Trophoblast cell (in vitro differentiated cells and primary cell): ENCODE measurements at regions not wholly inside any gene's neighbourhood (a gene's known extent, or its start where the extent isn't known, plus 50 kb on each side); places are given as distances from the start of the nearest gene placed in this dataset.

Experiments used
- DNase-seq, 2 donors: peaks; one replicate each; pipeline ENCODE4 v3.0.0-alpha.2; 2016
- H2AFZ ChIP-seq: 2 replicates; pipeline ENCODE4 v1.6.1; 2013; ENCODE audit warnings: low read length, moderate library complexity, mild to moderate bottlenecking; ENCODE audit not compliant: insufficient read depth, poor library complexity
- H2AK5ac ChIP-seq: 2 replicates; pipeline ENCODE4 v1.6.1; 2013; ENCODE audit warnings: mild to moderate bottlenecking, low read length
- H2BK120ac ChIP-seq: 2 replicates; pipeline ENCODE4 v1.6.1; 2013; ENCODE audit warnings: low read length, mild to moderate bottlenecking, moderate library complexity; ENCODE audit not compliant: insufficient read depth, poor library complexity
- H2BK12ac ChIP-seq: 2 replicates; pipeline ENCODE4 v1.6.1; 2013; ENCODE audit warnings: mild to moderate bottlenecking, low read length, moderate library complexity
- H2BK5ac ChIP-seq: 2 replicates; pipeline ENCODE4 v1.6.1; 2013; ENCODE audit warnings: low read length, low read depth, moderate library complexity, mild to moderate bottlenecking; ENCODE audit not compliant: poor library complexity
- H3K14ac ChIP-seq: 2 replicates; pipeline ENCODE4 v1.6.1; 2013; ENCODE audit warnings: mild to moderate bottlenecking, low read length
- H3K18ac ChIP-seq: 2 replicates; pipeline ENCODE4 v1.6.1; 2013; ENCODE audit warnings: mild to moderate bottlenecking, low read length
- H3K23ac ChIP-seq: 2 replicates; pipeline ENCODE4 v1.6.1; 2013; ENCODE audit warnings: low read length
- H3K27ac ChIP-seq: 2 replicates; pipeline ENCODE4 v1.5.1; 2013; ENCODE audit warnings: low read depth, mild to moderate bottlenecking, inconsistent platforms, low read length, moderate library complexity
- H3K27me3 ChIP-seq: 2 replicates; pipeline ENCODE4 v1.6.1; 2013; ENCODE audit warnings: inconsistent platforms, mild to moderate bottlenecking, low read length, moderate library complexity; ENCODE audit not compliant: insufficient read depth
- H3K36me3 ChIP-seq, 2 experiments: 1 replicate in 1 of 2; 2 replicates in 1 of 2; pipeline ENCODE4 v1.6.1; 2013; ENCODE audit warnings: low read length in 2 of 2, mild to moderate bottlenecking in 2 of 2, moderate library complexity in 1 of 2; ENCODE audit not compliant: insufficient read depth in 2 of 2, control insufficient read depth in 1 of 2
- H3K4ac ChIP-seq: 2 replicates; pipeline ENCODE4 v1.6.1; 2013; ENCODE audit warnings: low read depth, mild to moderate bottlenecking, low read length, moderate library complexity
- H3K4me1 ChIP-seq, 2 experiments: 1 replicate in 1 of 2; 2 replicates in 1 of 2; pipeline ENCODE4 v1.6.1; 2013; ENCODE audit warnings: low read length in 2 of 2, mild to moderate bottlenecking in 2 of 2, moderate library complexity in 1 of 2; ENCODE audit not compliant: insufficient read depth in 2 of 2, control insufficient read depth in 1 of 2
- H3K4me2 ChIP-seq: 2 replicates; pipeline ENCODE4 v1.6.1; 2013; ENCODE audit warnings: inconsistent platforms, mild to moderate bottlenecking, low read length, moderate library complexity
- H3K4me3 ChIP-seq: 2 replicates; pipeline ENCODE4 v1.5.1; 2013; ENCODE audit warnings: mild to moderate bottlenecking, low read depth, low read length, inconsistent platforms
- H3K79me1 ChIP-seq: one replicate; pipeline ENCODE4 v1.6.1; 2013; ENCODE audit warnings: low read length
- H3K79me2 ChIP-seq: 2 replicates; pipeline ENCODE4 v1.6.1; 2013; ENCODE audit warnings: low read length, mild to moderate bottlenecking; ENCODE audit not compliant: control insufficient read depth, insufficient read depth, poor library complexity
- H3K9ac ChIP-seq: 2 replicates; pipeline ENCODE4 v1.6.1; 2013; ENCODE audit warnings: mild to moderate bottlenecking, low read length
- H3K9me3 ChIP-seq: 2 replicates; pipeline ENCODE4 v1.6.1; 2013; ENCODE audit warnings: low read depth, mild to moderate bottlenecking, control low read depth, inconsistent platforms, low read length; ENCODE audit not compliant: insufficient read depth
- H4K12ac ChIP-seq: 2 replicates; pipeline ENCODE4 v1.6.1; 2013; ENCODE audit warnings: low read depth, mild to moderate bottlenecking, low read length, moderate library complexity
- H4K8ac ChIP-seq: 2 replicates; pipeline ENCODE4 v1.6.1; 2013; ENCODE audit warnings: low read depth, mild to moderate bottlenecking, low read length, moderate library complexity
- H4K91ac ChIP-seq: one replicate; pipeline ENCODE4 v1.6.1; 2013; ENCODE audit warnings: low read depth, mild to moderate bottlenecking, low read length, moderate library complexity
- WGBS: extraction: QIAGEN DNeasy Blood & Tissue Kit; methylation state at CpG from one replicate; pipeline ENCODE4 v1.1.7; 2013; ENCODE audit warnings: missing lambda C conversion rate; ENCODE audit not compliant: insufficient read length, insufficient coverage; ENCODE audit errors: extremely low coverage; 5-methylcytosine and 5-hydroxymethylcytosine counted together

- Histone ChIP-seq H3K4me1 (peaks cover 0 to 3% of the 10 kb centered on the region in 2 experiments), H3K23ac (no peak overlapping the region), H3K4me2 (no peak overlapping the region), H3K4ac (no peak overlapping the region), H4K8ac (no peak overlapping the region), H3K9me3 (no peaks in the 10 kb centered on the region), H2AK5ac (no peak overlapping the region), H2BK12ac (no peak overlapping the region), H3K79me1 (no peaks in the 10 kb centered on the region), H3K79me2 (no peaks in the 10 kb centered on the region), H3K18ac (no peak overlapping the region), H3K4me3 (no peak overlapping the region), H3K36me3 (no peaks in the 10 kb centered on the region), H4K12ac (no peak overlapping the region), H3K9ac (no peak overlapping the region), H3K27ac (no peak overlapping the region), H3K14ac (no peak overlapping the region), H2BK5ac (no peak overlapping the region), H3K27me3 (no peaks in the 10 kb centered on the region), H4K91ac (no peak overlapping the region), H2BK120ac (no peak overlapping the region), H2AFZ (no peak overlapping the region)
- DNase-seq = no peak
- no CpG with 5 or more reads among the region's 7 CpGs for WGBS
Measured at GRCh38 chr5:133895979-133896845, 72.2 kb downstream of the C5orf15 start.

- Histone ChIP-seq H2BK120ac (no peak overlapping the region), H3K4me1 (peaks cover 0 to 2% of the 10 kb centered on the region in 2 experiments), H2AK5ac (no peak overlapping the region), H3K18ac (no peak overlapping the region), H3K79me1 (no peaks in the 10 kb centered on the region), H3K36me3 (no peaks in the 10 kb centered on the region), H3K9me3 (no peaks in the 10 kb centered on the region), H3K27me3 (no peaks in the 10 kb centered on the region), H3K4me3 (no peak overlapping the region), H3K79me2 (no peaks in the 10 kb centered on the region), H3K27ac (no peak overlapping the region), H2AFZ (no peak overlapping the region), H3K4me2 (no peak overlapping the region), H3K9ac (no peak overlapping the region), H4K12ac (no peak overlapping the region), H2BK5ac (no peak overlapping the region), H3K23ac (no peak overlapping the region), H4K8ac (no peak overlapping the region), H2BK12ac (no peak overlapping the region), H4K91ac (no peak overlapping the region), H3K14ac (no peak overlapping the region), H3K4ac (no peak overlapping the region)
- WGBS = no CpG with 5 or more reads among the region's 5 CpGs
- no peak for DNase-seq
Measured at GRCh38 chr5:133894143-133894542, 74.3 kb downstream of the C5orf15 start.

GRCh38 chr5:133892774-133893173 lies 75.7 kb downstream of the C5orf15 start:
- H2BK12ac ChIP-seq = no peak overlapping the region
- no peak overlapping the region for H4K8ac ChIP-seq
- H3K9me3 ChIP-seq = no peaks in the 10 kb centered on the region
- H3K36me3 ChIP-seq = no peaks in the 10 kb centered on the region
- H3K79me2 ChIP-seq = no peaks in the 10 kb centered on the region
- H3K4me3 ChIP-seq = no peak overlapping the region
- H3K27ac ChIP-seq = no peak overlapping the region
- no peak overlapping the region for H3K9ac ChIP-seq
- H2AK5ac ChIP-seq = no peak overlapping the region
- no peak overlapping the region for H3K18ac ChIP-seq
- H2BK5ac ChIP-seq = no peak overlapping the region
- H4K91ac ChIP-seq = no peak overlapping the region
- H3K4me2 ChIP-seq = no peak overlapping the region
- no peak overlapping the region for H2AFZ ChIP-seq
- no peak overlapping the region for H3K14ac ChIP-seq
- H2BK120ac ChIP-seq = no peak overlapping the region
- no peak for DNase-seq
- peaks cover 0 to 2% of the 10 kb centered on the region in 2 experiments for H3K4me1 ChIP-seq
- no peaks in the 10 kb centered on the region for H3K27me3 ChIP-seq
- H3K79me1 ChIP-seq = no peaks in the 10 kb centered on the region
- no peak overlapping the region for H3K23ac ChIP-seq
- H4K12ac ChIP-seq = no peak overlapping the region
- no peak overlapping the region for H3K4ac ChIP-seq
- WGBS = no CpG with 5 or more reads among the region's 3 CpGs

- Histone ChIP-seq H2BK120ac (no peak overlapping the region), H3K14ac (no peak overlapping the region), H3K4ac (no peak overlapping the region), H4K91ac (no peak overlapping the region), H3K27me3 (no peaks in the 10 kb centered on the region), H2BK12ac (no peak overlapping the region), H3K36me3 (no peaks in the 10 kb centered on the region), H3K79me1 (no peaks in the 10 kb centered on the region), H4K12ac (no peak overlapping the region), H3K79me2 (no peaks in the 10 kb centered on the region), H3K27ac (no peak overlapping the region), H3K9ac (no peak overlapping the region), H2AK5ac (no peak overlapping the region), H3K4me3 (no peak overlapping the region), H3K23ac (no peak overlapping the region), H2AFZ (no peak overlapping the region), H3K4me1 (peaks cover 0 to 2% of the 10 kb centered on the region in 2 experiments), H3K4me2 (no peak overlapping the region), H2BK5ac (no peak overlapping the region), H4K8ac (no peak overlapping the region), H3K9me3 (no peaks in the 10 kb centered on the region), H3K18ac (no peak overlapping the region)
- DNase-seq = no peak
- no CpG with 5 or more reads among the region's 1 CpG for WGBS
Measured at GRCh38 chr5:133892306-133892705, 76.1 kb downstream of the C5orf15 start.
